HFFc6 (cell line): ENCODE measurements at regions not wholly inside any gene's neighbourhood (a gene's known extent, or its start where the extent isn't known, plus 50 kb on each side); places are given as distances from the start of the nearest gene placed in this dataset.

Source experiments
- DNase-seq: peaks from one replicate; pipeline ENCODE4 v3.0.0-alpha.2; 2018
- H3K27ac Mint-ChIP-seq: 2 replicates; pipeline ENCODE4 v1.8.0; 2020; ENCODE audit warnings: mild to moderate bottlenecking, mixed read lengths
- H3K27me3 Mint-ChIP-seq: 2 replicates; pipeline ENCODE4 v1.8.0; 2021; ENCODE audit warnings: mild to moderate bottlenecking, moderate library complexity, mixed read lengths; ENCODE audit not compliant: insufficient read depth
- H3K36me3 Mint-ChIP-seq: 2 replicates; pipeline ENCODE4 v1.8.0; 2021; ENCODE audit warnings: low read depth, mixed read lengths
- H3K4me1 Mint-ChIP-seq: 2 replicates; pipeline ENCODE4 v1.8.0; 2020; ENCODE audit warnings: low read depth, mixed read lengths
- H3K4me3 Mint-ChIP-seq: 2 replicates; pipeline ENCODE4 v1.8.0; 2020; ENCODE audit warnings: mild to moderate bottlenecking, moderate library complexity, mixed read lengths
- H3K9me3 Mint-ChIP-seq: 2 replicates; pipeline ENCODE4 v1.8.0; 2020; ENCODE audit warnings: mild to moderate bottlenecking, mixed read lengths
- TF ChIP-seq, protein P1 (sequence below): fragments of 200-600 bp; sonication (generic); IDR thresholded peaks from 2 replicates; pipeline ENCODE4 v1.5.0; 2021; ENCODE audit warnings: antibody characterized with exemption, mild to moderate bottlenecking

DNA sequence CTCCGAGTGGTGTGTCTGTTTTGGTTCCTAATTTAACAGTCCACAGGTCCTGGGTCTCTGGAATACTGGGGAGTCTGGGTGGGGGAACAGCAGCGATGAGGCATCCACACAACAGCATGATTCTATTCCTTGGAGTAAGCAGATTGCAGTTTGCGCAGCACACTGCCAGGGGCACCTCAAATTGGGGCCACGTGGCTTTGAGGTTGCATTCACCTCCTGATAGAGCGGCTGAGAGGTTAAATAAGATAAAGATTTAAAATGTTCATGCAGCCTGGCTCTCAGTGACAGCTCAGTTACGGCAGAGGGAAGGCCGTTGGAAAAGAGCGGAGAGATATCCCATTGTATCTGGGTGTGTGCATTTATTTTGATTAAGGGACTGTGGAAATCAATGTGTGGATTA, 202.3 kb downstream of the ASB1 start:
- Mint-ChIP-seq H3K4me3 (no peak overlapping the region), H3K36me3 (no peaks in the 10 kb centered on the region), H3K27me3 (peaks cover 37% of the 10 kb centered on the region), H3K4me1 (no peaks in the 10 kb centered on the region), H3K9me3 (no peaks in the 10 kb centered on the region; the same call in 1 of the 2 replicates), H3K27ac (no peak overlapping the region)
- TF ChIP-seq, protein P1, sequence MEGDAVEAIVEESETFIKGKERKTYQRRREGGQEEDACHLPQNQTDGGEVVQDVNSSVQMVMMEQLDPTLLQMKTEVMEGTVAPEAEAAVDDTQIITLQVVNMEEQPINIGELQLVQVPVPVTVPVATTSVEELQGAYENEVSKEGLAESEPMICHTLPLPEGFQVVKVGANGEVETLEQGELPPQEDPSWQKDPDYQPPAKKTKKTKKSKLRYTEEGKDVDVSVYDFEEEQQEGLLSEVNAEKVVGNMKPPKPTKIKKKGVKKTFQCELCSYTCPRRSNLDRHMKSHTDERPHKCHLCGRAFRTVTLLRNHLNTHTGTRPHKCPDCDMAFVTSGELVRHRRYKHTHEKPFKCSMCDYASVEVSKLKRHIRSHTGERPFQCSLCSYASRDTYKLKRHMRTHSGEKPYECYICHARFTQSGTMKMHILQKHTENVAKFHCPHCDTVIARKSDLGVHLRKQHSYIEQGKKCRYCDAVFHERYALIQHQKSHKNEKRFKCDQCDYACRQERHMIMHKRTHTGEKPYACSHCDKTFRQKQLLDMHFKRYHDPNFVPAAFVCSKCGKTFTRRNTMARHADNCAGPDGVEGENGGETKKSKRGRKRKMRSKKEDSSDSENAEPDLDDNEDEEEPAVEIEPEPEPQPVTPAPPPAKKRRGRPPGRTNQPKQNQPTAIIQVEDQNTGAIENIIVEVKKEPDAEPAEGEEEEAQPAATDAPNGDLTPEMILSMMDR, result no peak
- DNase-seq, result no peak

DNA sequence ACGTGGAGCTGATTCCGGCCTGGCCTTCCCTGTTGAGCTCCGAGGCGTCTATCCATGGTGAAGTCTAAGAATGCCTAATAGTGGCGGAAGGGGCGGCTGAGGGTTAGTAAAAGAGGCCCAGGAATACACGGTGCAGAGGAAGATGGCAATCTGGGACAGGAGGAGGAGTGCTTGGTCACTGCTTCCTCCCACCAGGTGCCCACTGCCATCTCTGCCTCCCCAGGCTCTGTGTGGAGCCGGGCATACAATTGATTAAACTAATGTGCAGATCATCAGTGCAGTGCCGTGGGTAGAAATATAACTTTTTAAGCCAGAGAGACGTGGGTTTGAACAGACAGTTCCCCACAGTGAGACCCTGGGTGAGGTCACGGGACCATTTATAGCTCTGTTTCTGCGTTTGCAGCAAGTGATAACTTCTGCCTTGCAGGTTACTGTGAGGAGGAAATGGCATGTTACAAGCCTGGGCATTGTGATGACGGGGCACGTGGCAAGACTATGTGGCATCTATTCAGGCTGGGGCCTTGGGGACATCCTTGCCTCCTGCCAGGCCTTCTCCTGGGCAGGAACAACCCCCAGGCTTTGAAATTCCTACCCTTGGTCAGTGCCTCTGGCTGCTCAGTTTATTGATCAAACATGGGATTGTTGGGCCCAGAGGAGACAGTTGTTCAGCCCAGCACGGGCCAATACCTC, 204.9 kb downstream of the ASB1 start:
- no peaks in the 10 kb centered on the region for H3K36me3 Mint-ChIP-seq
- H3K4me3 Mint-ChIP-seq, result no peak overlapping the region
- TF ChIP-seq, protein P1, result no peak
- H3K4me1 Mint-ChIP-seq, result peaks cover 20% of the 10 kb centered on the region
- H3K9me3 Mint-ChIP-seq, result no peaks in the 10 kb centered on the region; the same call in 1 of the 2 replicates
- H3K27me3 Mint-ChIP-seq, result peaks cover 42% of the 10 kb centered on the region
- no peak for DNase-seq
- no peak overlapping the region for H3K27ac Mint-ChIP-seq

DNA sequence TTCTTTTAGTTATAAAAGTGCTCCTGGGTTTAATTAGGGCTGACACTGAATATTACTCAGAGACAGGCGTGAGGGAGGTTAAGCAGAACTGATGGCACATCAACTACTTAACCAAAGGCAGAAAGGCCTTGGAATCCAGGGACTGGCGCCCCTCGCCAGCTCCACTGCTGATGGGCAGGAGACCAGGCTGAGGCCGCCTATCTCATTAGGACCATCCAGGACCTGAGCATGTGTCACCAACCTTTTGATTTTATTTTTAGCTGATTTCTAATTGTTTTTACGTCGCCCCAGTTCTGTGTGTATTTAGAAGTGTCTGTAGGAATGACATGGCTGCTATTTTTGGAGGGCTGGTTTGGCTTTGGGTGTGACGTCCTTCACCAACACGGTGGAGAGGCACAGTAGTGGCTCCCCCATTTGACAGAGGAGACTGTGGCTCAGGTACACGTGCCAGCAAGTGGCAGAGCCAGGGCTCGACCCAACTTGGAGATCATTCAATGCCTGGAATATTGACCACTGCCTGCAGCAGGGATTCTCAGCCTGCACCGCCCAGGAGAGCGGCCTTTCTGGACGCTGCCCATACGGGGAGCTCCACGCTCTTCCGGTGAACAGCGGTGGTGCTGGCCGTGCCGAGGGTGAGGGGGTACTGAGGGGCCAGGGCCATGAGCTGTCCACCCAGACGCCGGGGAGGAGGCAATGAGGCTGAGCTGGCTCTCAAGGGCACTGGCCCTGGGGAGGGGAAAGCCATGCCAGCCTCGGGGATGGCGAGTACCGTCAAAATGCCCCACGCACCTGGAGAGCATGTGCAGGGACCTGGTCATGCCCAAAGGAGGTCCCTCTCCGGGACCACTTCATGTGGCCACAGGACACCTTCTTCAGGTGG, 205.7 kb downstream of the ASB1 start:
- Mint-ChIP-seq H3K27me3 (peaks cover 40% of the 10 kb centered on the region), H3K9me3 (no peaks in the 10 kb centered on the region), H3K27ac (no peak overlapping the region), H3K36me3 (no peaks in the 10 kb centered on the region), H3K4me1 (peaks cover 27% of the 10 kb centered on the region), H3K4me3 (no peak overlapping the region)
- TF ChIP-seq, protein P1, result no peak
- DNase-seq, result no peak

DNA sequence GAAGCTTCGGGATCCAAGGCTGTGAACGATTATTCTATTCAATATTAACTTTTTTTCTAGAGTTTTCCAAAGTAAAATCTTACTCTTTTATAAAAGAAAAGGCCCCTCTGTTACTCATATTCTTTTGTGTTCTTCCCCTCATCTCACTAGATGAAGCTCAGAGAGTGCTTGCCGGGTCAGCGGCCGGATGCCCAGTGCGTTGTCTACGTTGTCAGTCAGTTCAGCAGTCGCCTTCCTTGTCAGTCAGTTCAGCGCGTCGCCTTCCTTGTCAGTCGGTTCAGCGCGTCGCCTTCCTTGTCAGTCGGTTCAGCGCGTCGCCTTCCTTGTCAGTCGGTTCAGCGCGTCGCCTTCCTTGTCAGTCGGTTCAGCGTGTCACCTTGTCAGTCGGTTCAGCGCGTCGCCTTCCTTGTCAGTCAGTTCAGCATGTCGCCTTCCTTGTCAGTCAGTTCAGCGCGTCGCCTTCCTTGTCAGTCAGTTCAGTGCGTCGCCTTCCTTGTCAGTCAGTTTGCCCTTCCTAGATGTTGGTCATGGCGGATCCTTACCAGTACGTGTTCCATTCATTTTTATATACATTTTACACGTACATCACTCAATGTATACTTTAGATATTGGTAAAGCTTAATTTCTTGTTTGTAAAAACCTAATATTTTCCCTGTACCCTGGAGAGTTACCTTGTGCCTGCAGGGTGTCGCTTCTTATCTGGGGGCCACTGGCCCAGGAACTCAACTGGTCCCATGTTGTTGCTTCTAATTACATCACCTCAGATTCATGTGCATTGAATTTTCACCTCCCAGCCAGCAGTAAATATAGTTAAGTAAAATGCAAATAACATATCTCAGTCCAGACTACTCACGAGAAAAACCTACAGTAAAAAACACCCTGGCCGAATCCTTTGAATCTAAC, 206.9 kb downstream of the ASB1 start:
- Mint-ChIP-seq H3K4me1 (peaks cover 27% of the 10 kb centered on the region), H3K27ac (no peak overlapping the region)
- TF ChIP-seq, protein P1, result no peak

DNA sequence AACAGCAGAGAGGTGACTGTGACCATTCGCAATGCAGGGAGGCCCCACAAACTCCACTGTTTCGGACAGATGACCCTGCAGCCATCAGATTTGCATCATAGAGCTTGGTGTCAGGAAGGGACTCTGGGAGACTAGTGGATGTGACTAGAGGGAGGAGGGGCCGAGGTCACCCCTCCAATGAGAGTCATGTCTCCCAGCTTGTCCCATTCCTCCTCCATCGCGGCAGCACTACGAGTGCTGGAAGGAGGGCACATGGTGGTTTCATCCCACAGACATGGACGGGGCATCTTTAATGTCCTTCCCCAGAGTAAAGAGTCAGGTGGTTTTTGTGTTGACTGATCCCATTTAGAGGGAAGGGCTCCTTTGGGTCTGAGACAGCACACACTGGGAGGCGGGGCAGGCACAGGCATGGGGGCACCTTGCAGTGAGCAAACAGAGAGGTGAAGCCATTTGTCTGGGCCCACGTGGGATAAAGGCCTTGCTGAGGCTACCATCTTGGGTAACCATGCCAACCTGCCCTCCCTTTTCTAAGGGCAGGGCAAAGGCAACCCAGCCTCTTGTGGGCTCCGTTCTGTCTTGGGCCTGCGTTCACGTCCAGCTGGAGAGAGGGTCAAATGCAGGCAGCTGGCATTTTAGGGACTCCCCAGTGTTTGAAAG, 208.1 kb downstream of the ASB1 start:
- H3K36me3 Mint-ChIP-seq, result no peaks in the 10 kb centered on the region
- H3K4me3 Mint-ChIP-seq, result no peak overlapping the region
- H3K27me3 Mint-ChIP-seq, result peaks cover 39% of the 10 kb centered on the region
- H3K9me3 Mint-ChIP-seq, result no peaks in the 10 kb centered on the region
- peaks cover 27% of the 10 kb centered on the region for H3K4me1 Mint-ChIP-seq
- H3K27ac Mint-ChIP-seq, result no peak overlapping the region
- TF ChIP-seq, protein P1, result no peak
- DNase-seq, result no peak

More for the DNA sequence above, 206.9 kb downstream of the ASB1 start:
- no peaks in the 10 kb centered on the region for H3K9me3 Mint-ChIP-seq
- DNase-seq, result no peak
- no peaks in the 10 kb centered on the region for H3K36me3 Mint-ChIP-seq
- peaks cover 37% of the 10 kb centered on the region for H3K27me3 Mint-ChIP-seq
- H3K4me3 Mint-ChIP-seq, result no peak overlapping the region
